Stomach (tissue), 4 donors: ENCODE measurements at regions not wholly inside any gene's neighbourhood (a gene's known extent, or its start where the extent isn't known, plus 50 kb on each side); places are given as distances from the start of the nearest gene placed in this dataset.

Experiments used
- EP300 ChIP-seq: sonication (generic); formaldehyde crosslinking; IDR thresholded peaks from one replicate; pipeline ENCODE4 v1.6.1; 2017; ENCODE audit warnings: antibody characterized with exemption
- POLR2A ChIP-seq, 4 donors: fragments of 450-650 bp; IDR thresholded peaks; one replicate each; pipeline ENCODE4 v1.6.1; 2016; ENCODE audit warnings: antibody characterized with exemption in 4 of 4, control low read depth in 2 of 4, mild to moderate bottlenecking in 1 of 4, moderate library complexity in 1 of 4
- POLR2AphosphoS5 ChIP-seq, 3 donors: sonication (generic); formaldehyde crosslinking; IDR thresholded peaks; one replicate each; pipeline ENCODE4 v1.6.1; 2016; ENCODE audit warnings: antibody characterized with exemption in 3 of 3
- TF ChIP-seq, protein P1 (sequence below), 7 experiments: fragments of 450-650 bp in 4 of 7; fragments of 200-600 bp in 3 of 7; sonication (generic) in 3 of 7; IDR thresholded peaks; one replicate each; pipeline ENCODE4 v1.5.1; 2016 to 2019; ENCODE audit warnings: antibody characterized with exemption in 7 of 7, control low read depth in 2 of 7, mild to moderate bottlenecking in 1 of 7

- TF ChIP-seq, protein P1, sequence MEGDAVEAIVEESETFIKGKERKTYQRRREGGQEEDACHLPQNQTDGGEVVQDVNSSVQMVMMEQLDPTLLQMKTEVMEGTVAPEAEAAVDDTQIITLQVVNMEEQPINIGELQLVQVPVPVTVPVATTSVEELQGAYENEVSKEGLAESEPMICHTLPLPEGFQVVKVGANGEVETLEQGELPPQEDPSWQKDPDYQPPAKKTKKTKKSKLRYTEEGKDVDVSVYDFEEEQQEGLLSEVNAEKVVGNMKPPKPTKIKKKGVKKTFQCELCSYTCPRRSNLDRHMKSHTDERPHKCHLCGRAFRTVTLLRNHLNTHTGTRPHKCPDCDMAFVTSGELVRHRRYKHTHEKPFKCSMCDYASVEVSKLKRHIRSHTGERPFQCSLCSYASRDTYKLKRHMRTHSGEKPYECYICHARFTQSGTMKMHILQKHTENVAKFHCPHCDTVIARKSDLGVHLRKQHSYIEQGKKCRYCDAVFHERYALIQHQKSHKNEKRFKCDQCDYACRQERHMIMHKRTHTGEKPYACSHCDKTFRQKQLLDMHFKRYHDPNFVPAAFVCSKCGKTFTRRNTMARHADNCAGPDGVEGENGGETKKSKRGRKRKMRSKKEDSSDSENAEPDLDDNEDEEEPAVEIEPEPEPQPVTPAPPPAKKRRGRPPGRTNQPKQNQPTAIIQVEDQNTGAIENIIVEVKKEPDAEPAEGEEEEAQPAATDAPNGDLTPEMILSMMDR (IDR thresholded peaks at IDR 0.05), result no peak
- no peak for TF ChIP-seq POLR2A (IDR thresholded peaks at IDR 0.05)
- TF ChIP-seq POLR2AphosphoS5 (IDR thresholded peaks at IDR 0.05), result no peak
- no peak for TF ChIP-seq EP300
Observed at GRCh38 chr1:222897527-222898190, 82.8 kb downstream of the DISP1 start.
